HG03575 (cell line): ENCODE measurements at regions not wholly inside any gene's neighbourhood (a gene's known extent, or its start where the extent isn't known, plus 50 kb on each side); places are given as distances from the start of the nearest gene placed in this dataset.

Source experiments
- ATAC-seq: cut with Tn5 transposase; IDR thresholded peaks from one replicate; pipeline ENCODE4 v1.9.1; 2021; ENCODE audit not compliant: unreplicated experiment, insufficient number of reproducible peaks, low FRiP score; ENCODE audit errors: extremely low read depth

DNA sequence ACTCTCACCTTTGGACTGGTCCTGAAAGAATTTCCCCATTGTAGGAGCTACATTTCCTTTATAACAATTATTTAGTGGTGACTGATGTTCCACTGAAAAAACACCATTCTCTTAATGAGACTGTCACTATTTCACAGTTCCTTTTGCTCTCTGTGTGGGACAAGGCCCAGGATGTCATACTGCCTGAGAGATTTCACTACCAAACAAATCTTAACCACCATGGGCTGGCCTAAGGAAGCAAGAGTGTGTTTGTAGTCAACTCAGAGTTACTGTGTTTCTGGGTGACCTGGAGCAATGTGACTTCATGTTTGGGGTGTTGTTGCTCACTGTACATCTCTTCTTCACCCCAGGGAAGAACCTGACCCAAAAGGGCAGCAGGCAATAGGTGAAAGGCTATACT lies 50.1 kb upstream of the ZNF608 start:
- ATAC-seq: no peak

DNA sequence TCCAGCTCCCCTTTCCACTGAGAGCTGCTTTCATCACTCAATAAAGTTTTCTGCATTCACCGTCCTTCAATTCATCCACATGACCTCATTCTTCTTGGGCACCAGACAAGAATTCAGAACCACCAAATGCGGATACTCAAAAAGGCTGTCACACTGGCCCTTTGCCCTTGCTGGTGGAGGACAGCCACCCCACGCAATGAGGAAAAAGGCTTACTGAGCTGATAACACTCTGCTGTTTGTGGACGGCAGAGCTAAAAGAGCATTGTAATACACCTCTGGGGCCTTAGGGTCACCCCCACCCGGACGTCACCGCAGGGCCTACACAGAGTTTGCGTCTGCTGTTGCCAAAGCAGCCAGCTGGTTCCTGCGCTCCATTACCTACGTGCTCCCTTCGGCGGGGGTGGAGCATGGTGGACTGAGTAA lies 51.2 kb upstream of the ZNF608 start:
- no peak for ATAC-seq

DNA sequence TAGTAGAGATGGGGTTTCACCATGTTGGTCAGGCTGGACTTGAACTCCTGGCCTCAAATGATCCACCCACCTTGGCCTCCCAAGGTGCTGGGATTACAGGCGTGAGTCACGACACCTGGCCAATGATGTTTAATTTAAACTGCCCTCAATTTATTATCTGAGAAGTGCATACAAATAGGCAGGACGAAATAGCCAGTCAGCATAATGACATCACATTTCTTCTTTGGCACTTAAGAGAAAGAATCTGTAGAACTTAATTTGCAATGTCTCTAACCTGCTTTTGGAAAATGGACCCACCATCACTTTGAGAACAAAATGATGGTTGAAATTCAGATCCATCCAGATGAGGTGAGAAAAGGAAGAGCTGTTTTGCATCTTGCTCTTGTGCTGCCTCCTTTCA lies 52.5 kb upstream of the ZNF608 start:
- ATAC-seq: no peak

DNA sequence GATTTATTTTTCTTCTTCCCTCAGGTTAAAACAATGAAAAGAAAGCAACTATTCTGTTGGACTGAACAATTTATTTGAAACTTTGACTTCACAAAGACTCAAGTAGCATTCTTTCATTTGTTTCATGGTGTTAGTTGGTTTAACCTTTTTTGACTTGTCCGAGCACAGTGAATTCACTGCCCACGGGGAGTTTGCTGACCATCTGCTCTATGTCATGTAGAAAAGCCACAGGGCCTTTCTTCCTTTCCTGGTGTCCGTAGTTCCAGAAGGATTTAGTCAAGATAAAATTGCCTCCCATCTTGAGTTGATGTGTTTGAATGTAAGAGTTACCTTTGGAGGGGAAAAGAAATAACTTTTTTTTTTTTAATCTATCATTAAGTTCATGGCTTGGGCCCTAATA lies 55.1 kb upstream of the ZNF608 start:
- ATAC-seq: no peak

DNA sequence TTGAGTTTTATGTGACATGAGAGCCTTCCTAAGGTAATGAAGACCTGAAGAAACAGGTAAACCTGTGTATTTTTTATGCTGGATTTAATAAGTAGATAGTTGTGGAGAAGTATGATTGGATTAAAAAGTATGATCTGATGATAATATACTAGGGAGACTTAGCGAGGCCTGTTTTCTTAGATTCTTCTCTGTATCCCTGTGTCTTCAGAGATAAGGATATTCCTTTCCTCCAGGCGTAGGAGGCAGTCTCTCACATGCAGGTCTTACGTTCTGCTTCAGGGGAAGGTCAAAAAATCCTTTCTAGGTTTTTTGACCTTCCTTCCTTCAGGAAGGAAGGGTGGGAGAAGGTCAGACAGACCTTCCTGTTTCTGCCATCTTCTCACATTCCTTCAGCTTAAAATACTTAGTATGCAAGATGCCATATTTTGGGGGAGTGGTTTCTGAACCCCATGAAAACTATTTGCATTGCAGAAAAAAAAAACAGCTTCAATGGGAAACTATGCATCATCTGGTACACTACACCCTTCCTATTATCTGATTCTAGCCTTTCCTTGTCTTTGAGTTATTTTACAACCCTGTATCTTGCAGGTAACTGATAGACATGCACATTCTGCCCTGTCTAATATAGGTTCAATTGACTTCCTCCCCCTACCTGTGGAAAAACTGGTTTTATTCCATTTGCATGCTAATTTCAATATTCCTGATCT lies 57.3 kb upstream of the ZNF608 start:
- no peak for ATAC-seq

DNA sequence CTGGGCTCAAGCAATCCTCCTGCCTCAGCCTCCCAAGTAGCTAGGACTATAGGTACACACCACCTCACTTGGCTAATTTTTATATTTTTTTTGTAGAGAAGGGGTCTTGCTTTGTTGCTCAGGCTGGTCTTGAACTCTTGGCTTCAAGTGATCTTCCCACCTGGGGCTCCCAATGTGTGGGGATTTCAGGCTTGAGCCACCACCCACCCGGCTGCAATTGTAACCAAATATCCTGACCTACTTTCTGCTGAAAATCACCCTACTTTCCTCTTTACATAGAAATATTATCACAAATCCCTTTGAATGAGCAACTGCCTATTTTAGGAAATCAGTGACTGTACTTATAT lies 59.6 kb upstream of the ZNF608 start:
- no peak for ATAC-seq

DNA sequence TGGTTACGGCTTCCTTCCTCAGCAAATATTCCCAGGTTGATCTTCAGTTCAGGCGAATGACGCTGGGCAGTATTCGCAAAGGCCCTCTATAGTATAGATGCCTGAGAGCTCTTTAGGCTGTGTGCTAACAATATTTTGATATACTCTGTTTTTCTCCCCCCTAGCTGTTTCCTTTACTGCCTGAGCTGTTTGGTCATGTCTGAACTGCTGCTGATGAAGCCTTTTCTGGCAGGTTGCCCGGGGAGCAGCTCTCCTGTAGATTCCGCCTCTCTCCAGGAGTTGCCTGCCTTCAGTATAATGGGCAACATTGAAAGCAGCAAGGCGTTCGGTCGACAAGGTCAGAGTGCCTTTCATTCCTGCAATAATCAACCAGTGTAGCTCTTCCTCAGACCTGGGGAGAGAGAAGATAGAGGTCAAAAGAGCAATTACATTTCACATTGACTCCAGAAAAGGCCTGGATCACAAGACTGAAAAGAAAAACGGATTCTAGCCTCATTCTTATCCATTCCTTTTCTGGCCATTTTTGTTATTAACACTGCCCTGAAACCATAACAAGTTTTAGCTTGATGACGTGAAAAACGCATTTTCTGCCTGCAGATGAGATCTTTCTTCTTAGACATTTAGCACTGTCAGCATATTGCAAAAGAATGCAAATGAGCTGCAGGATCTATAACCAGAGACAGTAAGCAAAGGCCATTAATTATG lies 60.1 kb upstream of the ZNF608 start:
- no peak for ATAC-seq

DNA sequence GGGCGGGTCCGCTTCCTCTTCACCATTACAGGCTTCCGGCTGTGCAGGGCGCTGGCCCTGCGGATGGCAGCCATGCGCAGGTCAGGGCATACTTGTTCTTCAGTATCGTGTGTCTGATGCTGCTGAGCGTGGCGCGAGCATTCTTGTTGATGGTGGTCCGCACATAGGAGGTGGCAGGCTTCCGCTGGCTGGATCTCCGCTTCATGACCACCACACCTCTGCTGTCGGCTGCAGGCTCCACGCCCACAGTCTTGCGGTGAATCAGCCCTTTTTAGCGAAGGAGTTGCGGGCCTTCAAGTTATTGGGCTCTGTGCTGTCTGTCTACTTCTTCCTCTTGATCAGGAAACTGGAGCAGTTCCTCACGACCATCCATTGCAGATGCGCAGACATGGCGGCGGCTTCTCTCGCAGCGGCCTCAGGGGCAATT lies 62.4 kb upstream of the ZNF608 start:
- ATAC-seq: no peak

DNA sequence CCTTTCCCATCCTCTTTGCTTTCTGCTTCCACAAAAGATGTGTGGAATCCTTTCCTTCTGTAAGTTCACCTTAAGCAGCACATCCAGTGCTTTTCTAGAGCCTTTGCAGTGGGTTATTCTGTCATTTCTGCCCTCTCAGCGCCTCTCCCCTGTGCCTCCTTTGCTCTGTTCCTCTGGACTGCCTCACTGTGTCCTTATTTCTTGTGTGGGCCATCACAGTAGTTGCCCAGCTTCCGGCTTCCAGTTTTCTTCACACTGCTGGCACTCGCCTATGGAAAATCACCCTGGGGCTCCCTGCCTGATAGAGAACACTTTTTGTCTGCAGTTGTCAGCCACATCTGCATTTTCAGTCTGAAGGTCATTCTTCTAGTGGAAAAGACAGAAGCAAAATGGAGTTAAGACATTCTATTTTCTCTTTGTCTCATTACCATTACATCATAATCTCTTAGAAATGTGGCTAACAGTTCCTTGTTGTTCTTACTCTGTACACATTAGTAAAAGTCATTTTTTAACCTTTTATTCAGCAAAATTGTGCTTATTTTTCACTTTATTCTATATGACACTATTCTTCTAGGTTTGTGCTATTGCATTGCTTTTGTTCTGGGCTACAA lies 64.1 kb upstream of the ZNF608 start:
- ATAC-seq: no peak

DNA sequence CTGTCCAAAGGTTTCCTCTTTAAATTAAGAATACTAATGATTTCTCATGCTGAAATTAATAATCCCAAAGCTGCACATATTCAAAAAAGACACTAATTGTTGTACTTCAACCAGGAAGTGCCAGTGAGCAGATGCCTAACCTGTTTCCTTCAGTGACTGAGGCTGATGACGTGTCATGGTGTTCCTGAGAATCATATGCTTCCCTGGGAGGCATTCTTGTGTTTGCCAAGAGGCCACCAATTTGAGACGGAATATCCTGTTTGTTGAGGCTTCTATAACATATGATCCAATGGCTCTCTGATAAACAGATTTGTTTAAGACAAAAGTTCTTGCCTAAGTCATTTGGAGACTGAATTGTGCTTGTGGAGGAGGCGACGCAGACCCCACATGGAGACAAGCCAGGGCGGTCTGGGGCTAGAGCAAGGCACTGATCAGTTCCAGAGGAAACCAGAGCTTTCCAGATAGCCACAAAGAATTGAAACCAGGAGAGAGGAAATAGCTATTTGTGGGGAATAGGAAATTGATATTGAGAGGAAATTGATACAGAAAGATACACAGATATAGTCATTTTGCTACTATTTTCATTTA lies 66.4 kb upstream of the ZNF608 start:
- no peak for ATAC-seq

DNA sequence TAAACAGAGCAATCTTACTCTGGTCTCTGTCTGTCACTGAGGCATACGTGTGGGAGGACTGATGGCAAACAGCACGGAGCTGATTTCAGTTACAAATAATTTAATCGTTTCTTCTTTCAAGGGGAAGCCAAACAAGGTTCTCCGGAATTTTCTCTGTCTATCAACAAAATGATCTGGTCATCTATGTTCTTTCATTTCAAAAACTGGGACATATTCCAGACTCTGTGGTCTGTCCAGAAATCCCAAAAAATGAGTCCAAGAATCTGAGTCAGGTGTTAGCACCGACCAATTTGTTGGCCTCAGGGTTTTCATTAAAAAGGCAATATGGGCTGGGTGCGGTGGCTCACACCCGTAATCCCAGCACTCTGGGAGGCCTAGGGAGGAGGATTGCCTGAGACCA lies 69.9 kb upstream of the ZNF608 start:
- ATAC-seq: no peak

DNA sequence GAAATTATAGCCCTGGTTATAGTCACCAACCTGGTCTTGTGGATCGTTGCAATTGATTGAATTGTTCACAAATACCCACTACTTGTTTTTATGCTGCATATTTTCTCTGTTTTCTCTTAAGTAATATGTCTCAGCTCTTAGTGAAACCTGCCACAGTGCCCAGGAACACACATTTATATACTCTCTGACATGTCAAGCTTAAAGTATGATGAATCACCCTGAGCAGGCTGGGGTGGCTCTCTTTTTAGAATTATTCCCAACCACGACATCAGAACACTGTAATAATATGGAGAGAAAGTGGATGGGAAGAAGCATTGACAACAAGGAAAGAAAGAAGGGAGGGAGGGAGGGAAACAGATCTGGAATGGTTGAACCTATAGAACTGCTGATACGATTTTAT lies 72.8 kb upstream of the ZNF608 start:
- ATAC-seq: no peak

DNA sequence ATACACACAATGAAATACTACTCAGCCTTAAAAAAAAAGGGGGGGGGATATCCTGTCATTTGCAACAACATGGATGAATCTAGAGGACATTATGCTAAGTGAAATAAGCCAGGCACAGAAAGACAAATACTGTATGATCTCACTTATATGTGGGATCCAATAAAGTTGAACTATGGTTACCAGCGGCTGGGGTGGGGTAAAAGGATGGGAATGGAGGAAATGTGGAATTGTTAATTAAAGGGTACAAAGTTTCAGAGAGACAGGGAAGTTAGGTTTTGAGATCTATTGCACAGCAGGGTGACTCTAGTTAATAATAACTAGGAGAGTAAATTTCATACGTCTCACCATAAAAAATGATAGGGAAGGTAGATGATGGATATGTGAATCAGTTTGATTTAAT lies 76.2 kb upstream of the ZNF608 start:
- no peak for ATAC-seq

DNA sequence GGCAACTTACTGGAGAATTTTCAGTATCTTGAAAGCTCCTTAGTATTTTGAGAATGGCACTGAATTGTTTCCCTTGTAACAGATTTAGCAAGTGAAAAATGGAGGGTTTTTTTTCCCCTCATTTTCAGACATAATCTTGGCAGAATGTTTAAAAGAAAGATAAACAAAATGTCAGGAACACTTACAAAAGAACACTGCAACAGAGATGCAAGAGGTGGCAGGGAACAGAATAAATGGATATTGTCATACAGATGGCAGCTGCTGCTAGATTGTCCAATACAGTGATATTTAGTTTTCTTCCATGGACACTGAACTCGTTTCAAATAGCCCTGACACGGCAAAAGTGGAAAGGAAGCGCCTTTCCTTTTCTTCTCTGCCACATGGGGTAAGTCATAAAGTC lies 76.9 kb upstream of the ZNF608 start:
- no peak for ATAC-seq

DNA sequence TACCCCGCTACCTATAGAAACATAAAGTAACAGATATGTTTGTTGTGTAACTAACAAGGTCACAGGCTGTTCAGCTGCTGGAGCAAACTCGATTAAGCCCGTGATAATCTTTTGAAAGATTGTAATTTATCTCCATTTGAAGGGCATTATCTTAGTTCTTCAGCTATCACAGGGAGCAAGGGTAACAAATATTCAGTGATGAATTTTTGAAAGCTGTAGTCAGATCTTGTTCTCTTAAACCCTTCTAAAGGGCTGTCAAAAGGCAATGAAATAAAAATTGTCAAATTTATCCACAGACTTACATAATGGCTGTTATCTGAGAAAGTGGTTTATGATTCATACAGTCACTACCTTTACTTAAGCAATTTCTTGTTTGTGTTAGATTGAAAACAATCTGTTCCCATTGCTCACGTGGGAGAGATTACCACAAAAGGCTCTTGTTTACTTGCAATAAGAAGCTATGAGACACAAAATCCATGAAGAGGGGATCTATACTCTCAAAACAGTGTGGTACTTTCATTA lies 78.3 kb upstream of the ZNF608 start:
- ATAC-seq: no peak

DNA sequence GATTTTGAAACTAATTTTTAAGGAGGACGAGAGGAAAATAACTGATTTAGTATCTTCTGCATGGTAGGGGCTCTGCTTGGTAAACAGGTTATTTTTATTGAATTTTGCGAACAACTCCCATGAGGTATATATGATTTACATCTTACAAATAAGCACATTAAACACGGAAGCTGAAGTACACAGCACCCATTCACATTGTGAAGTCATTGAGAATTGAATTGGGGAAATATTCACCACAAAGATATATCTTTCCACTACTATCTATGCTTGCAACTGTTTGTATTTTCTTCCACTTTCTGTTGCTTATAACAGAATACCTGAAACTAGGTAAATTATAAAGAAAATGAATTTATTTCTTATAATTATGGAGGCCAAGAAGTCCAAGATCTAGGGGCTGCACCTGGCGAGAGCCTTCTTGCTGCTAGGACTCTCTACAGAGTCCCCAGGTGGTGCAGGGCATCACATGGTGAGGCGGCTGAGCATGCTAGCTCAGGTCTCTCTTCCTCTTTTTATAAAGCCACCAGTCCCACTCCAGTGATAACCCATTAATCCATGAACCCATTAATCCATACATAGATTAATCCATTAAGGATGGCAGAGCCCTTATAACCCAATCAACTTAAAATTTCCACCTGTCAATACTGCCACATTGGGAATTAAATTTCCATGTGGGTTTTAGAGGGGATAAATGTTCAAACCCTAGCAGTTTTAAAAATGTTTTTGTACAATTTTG lies 79.0 kb upstream of the ZNF608 start:
- ATAC-seq: no peak

DNA sequence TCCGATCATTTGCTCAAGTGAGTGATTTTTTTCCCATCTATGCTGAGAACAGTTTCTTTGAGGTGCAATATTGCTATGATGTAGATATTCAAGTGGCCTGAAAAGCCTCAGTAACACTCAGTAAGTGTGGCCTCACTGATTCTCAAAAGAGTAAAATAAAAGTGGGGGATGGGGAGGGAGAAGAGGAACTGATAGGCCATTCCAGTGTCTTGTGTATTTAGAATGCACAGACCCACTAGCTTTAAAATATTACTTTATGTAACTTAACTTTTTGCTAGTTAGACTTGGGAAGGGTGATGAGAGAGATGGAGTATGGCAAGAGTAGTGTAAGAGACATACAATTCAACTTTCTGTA lies 79.5 kb upstream of the ZNF608 start:
- no peak for ATAC-seq

DNA sequence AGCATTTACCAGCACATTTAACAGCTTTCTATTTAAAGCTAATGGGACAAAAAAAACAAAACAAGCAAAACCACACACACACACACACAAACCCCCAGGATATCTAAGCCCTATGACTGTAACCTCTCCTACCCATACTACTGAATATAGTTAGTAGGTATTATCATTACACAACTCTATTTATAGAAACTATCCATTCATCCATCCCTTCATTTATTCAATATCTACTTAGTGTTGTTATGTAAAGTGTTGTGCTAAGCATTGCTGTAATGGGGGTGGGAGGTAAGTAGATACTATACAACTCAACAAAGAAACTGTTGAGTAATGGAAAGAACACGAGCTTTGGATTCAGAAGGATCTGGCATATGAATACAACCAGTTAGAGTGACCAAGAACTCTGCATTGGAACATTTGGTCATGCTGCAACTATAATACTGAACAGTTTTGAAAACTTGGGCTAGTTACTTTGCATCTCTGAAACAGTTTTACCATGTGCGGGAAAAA lies 82.3 kb upstream of the ZNF608 start:
- ATAC-seq: no peak

DNA sequence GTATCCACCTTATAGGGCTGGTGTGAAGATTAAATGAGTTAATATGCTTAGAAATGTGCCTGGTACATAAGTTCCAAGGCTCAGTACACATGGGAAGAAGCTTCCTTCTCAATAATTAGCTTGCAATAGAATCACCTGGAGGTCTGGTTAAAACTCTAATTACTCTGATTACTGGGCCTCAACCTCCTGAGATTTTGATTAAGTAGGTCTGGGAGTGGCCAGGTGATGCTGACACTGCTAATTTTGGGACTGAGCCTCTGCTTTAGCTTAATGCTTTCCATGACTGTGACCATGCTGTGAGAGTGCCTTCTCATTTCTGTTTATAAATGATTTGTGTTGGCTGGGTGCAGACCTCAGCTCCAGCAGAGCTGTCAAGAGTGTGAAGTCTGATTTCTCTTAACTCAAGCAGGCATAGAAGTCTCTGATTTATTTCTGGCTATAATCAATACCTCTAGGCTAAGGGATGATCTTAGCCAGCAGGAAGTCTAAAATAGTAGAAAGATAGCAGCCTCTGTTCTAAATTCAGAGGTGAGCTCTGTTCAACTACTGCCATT lies 85.3 kb upstream of the ZNF608 start:
- no peak for ATAC-seq
